ENCODE measurements at regions not wholly inside any gene's neighbourhood (a gene's known extent, or its start where the extent isn't known, plus 50 kb on each side); places are given as distances from the start of the nearest gene placed in this dataset.

DNA sequence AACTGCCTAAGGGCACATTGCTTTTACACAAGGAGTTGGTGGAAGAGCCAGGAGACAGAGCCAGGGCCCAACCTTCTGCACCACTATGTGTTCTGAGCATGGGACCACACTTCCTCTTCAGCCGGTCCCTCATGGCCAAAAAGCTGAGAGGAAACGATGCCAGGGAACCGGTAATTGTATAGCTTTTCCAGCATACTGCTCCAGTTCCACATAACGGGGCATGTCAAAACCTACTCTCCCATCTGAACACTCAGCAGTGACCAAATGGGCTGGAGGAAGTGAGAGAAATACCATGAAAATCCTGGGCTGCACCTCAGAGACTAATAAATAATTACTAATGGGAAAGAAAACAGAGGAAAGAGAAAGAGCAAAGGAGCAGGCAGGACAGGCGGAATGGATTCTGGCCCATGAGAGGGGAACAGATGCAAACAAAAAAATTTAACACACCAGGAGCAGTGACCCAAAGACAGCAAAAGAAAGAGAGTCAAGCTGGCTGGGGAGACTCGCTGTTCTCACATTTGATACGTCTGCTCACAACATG is 52.0 kb upstream of the BMP2 start:
- Histone ChIP-seq H3K27me3 (ENCODE audit: insufficient read depth, low read length) (no peaks in the 10 kb centered on the region), H4K20me1 (ENCODE audit: control insufficient read depth, insufficient read depth, insufficient read length) (no peaks in the 10 kb centered on the region), H3K23me2 (ENCODE audit: insufficient read length, low read depth, low read length, poor library complexity, severe bottlenecking) (no peaks in the 10 kb centered on the region), H2BK20ac (ENCODE audit: low read depth, low read length, poor library complexity, severe bottlenecking) (no peak overlapping the region), H2AFZ (ENCODE audit: low read length) (no peak overlapping the region), H3K79me2 (ENCODE audit: insufficient read depth, low read length) (no peaks in the 10 kb centered on the region), H2AK5ac (ENCODE audit: insufficient read length, low read length) (no peak overlapping the region), H2BK15ac (ENCODE audit: low read depth, low read length) (no peak overlapping the region), H3K27ac (ENCODE audit: insufficient read length, low read depth, low read length) (no peak overlapping the region), H3K4ac (ENCODE audit: low read depth, low read length) (no peak overlapping the region), H3T11ph (ENCODE audit: low read length) (no peak overlapping the region), H3K4me1 (ENCODE audit: insufficient read depth, low read length) (no peaks in the 10 kb centered on the region), H4K5ac (ENCODE audit: insufficient read length, low read depth, low read length) (no peak overlapping the region), H2BK120ac (ENCODE audit: low read depth, low read length, poor library complexity, severe bottlenecking) (no peak overlapping the region), H3K9ac (ENCODE audit: extremely low read depth, insufficient read length, low read length) (no peak overlapping the region), H3K23ac (ENCODE audit: insufficient read length, low read depth, low read length) (no peak overlapping the region), H4K91ac (ENCODE audit: insufficient read length, low read depth, low read length) (no peak overlapping the region), H2BK12ac (ENCODE audit: insufficient read length, low read depth, low read length) (no peak overlapping the region), H3K79me1 (ENCODE audit: insufficient read depth, low read depth, low read length, poor library complexity, severe bottlenecking) (no peaks in the 10 kb centered on the region), H3K4me2 (ENCODE audit: insufficient read depth, insufficient read length, low read length) (no peak overlapping the region), H2BK5ac (ENCODE audit: insufficient read length, low read length) (no peak overlapping the region), H3K14ac (ENCODE audit: insufficient read depth, low read length) (no peak overlapping the region), H3K56ac (ENCODE audit: insufficient read length, low read depth, low read length) (no peak overlapping the region), H3K18ac (ENCODE audit: insufficient read length, low read depth, low read length) (no peak overlapping the region), H3K9me3 (ENCODE audit: control insufficient read depth, low read depth, low read length) (no peaks in the 10 kb centered on the region), H4K8ac (replicated peaks; ENCODE audit: insufficient read length, low read depth, low read length) (no peak overlapping the region)
- no peak overlapping the region for H3K4me3 Mint-ChIP-seq
- H3K9me3 Mint-ChIP-seq, result peaks cover 0 to 5% of the 10 kb centered on the region in 2 experiments; a peak in 1 of 5 replicates
- peaks cover 0 to 5% (median 3%) of the 10 kb centered on the region in 3 experiments; a peak in 4 of 7 replicates for H3K36me3 Mint-ChIP-seq (ENCODE audit: insufficient read depth in 1 of 3, low read depth in 3 of 3)
- H3K27me3 Mint-ChIP-seq (ENCODE audit: low read depth), result no peaks in the 10 kb centered on the region; the same call in 1 of the 2 replicates
- no peak overlapping the region for H3K27ac Mint-ChIP-seq
- no CpG with 5 or more reads among the region's 7 CpGs for WGBS (ENCODE audit: extremely low coverage, insufficient read length, low lambda C conversion rate)
- H3K4me1 Mint-ChIP-seq, result peaks cover 4% of the 10 kb centered on the region in 2 experiments
- TF ChIP-seq, protein P1, sequence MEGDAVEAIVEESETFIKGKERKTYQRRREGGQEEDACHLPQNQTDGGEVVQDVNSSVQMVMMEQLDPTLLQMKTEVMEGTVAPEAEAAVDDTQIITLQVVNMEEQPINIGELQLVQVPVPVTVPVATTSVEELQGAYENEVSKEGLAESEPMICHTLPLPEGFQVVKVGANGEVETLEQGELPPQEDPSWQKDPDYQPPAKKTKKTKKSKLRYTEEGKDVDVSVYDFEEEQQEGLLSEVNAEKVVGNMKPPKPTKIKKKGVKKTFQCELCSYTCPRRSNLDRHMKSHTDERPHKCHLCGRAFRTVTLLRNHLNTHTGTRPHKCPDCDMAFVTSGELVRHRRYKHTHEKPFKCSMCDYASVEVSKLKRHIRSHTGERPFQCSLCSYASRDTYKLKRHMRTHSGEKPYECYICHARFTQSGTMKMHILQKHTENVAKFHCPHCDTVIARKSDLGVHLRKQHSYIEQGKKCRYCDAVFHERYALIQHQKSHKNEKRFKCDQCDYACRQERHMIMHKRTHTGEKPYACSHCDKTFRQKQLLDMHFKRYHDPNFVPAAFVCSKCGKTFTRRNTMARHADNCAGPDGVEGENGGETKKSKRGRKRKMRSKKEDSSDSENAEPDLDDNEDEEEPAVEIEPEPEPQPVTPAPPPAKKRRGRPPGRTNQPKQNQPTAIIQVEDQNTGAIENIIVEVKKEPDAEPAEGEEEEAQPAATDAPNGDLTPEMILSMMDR (conservative IDR thresholded peaks at IDR 0.05), result no peak
- no peak for DNase-seq

All from H9 (cell line).